HEK293T (cell line): ENCODE measurements at regions not wholly inside any gene's neighbourhood (a gene's known extent, or its start where the extent isn't known, plus 50 kb on each side); places are given as distances from the start of the nearest gene placed in this dataset.

Source experiments
- BHLHE40 ChIP-seq: fragments of 450-650 bp; IDR thresholded peaks from 2 replicates; pipeline ENCODE4 v1.6.1; 2016; ENCODE audit warnings: mild to moderate bottlenecking, moderate library complexity, borderline replicate concordance
- FOXM1 ChIP-seq: fragments of 450-650 bp; IDR thresholded peaks from 2 replicates; pipeline ENCODE4 v1.6.1; 2017; ENCODE audit warnings: mild to moderate bottlenecking, borderline replicate concordance
- NFRKB ChIP-seq: fragments of 450-650 bp; IDR thresholded peaks from 2 replicates; pipeline ENCODE4 v1.6.1; 2016; ENCODE audit warnings: mild to moderate bottlenecking, moderate library complexity

GRCh38 chr1:90768098-90768497 is 51.0 kb upstream of the BARHL2 start:
- no peak for TF ChIP-seq NFRKB
- no peak for TF ChIP-seq BHLHE40
- no peak for TF ChIP-seq FOXM1
